ENCODE measurements at regions not wholly inside any gene's neighbourhood (a gene's known extent, or its start where the extent isn't known, plus 50 kb on each side); places are given as distances from the start of the nearest gene placed in this dataset.

DNA sequence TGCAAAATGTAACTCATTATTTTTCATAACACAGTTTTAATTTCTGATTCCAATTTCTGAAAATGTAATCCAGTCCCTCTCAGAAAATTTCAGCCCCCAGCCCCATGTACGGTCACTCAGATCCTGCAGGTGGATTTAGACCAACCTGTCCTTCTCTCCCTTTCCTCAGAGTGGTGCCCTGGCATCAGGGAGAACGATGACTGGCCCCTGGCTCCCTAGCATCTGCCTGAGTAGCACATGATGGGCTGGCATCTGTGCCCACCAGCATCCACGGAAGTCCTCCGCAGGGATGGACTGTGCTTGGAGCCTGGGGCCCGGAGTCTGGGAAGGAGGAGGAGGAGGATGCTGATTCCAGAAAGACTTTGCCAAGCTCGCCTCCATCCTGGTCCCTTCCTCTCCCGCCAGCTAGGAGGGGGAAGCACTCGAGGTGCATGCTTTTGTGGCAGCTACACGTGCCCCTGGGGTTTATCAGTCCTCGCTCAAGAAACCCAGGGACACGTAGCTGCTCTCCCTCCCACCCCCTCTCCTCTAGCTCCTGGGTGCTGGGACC lies 54.4 kb upstream of the RUFY1 start:
- TF ChIP-seq, protein P1, sequence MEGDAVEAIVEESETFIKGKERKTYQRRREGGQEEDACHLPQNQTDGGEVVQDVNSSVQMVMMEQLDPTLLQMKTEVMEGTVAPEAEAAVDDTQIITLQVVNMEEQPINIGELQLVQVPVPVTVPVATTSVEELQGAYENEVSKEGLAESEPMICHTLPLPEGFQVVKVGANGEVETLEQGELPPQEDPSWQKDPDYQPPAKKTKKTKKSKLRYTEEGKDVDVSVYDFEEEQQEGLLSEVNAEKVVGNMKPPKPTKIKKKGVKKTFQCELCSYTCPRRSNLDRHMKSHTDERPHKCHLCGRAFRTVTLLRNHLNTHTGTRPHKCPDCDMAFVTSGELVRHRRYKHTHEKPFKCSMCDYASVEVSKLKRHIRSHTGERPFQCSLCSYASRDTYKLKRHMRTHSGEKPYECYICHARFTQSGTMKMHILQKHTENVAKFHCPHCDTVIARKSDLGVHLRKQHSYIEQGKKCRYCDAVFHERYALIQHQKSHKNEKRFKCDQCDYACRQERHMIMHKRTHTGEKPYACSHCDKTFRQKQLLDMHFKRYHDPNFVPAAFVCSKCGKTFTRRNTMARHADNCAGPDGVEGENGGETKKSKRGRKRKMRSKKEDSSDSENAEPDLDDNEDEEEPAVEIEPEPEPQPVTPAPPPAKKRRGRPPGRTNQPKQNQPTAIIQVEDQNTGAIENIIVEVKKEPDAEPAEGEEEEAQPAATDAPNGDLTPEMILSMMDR (IDR thresholded peaks at IDR 0.05; ENCODE audit: insufficient read depth, low read depth, low read length) = no peak
- TF ChIP-seq EZH2 (IDR thresholded peaks at IDR 0.05; ENCODE audit: insufficient read depth, low read length) = no peak

All from astrocyte (in vitro differentiated cells and primary cell).